Rectal smooth muscle tissue (tissue), 1 donor: ENCODE measurements at regions not wholly inside any gene's neighbourhood (a gene's known extent, or its start where the extent isn't known, plus 50 kb on each side); places are given as distances from the start of the nearest gene placed in this dataset.

ENCODE experiments used
- H3K27ac ChIP-seq: one replicate; pipeline ENCODE4 v1.7.0; 2013; ENCODE audit warnings: low read depth, low read length, inconsistent platforms
- H3K27me3 ChIP-seq: one replicate; pipeline ENCODE4 v1.7.0; 2013; ENCODE audit warnings: low read length; ENCODE audit not compliant: control insufficient read depth, insufficient read depth
- H3K36me3 ChIP-seq: one replicate; pipeline ENCODE4 v1.7.0; 2013; ENCODE audit warnings: low read length; ENCODE audit not compliant: control insufficient read depth, insufficient read depth
- H3K4me1 ChIP-seq: one replicate; pipeline ENCODE4 v1.7.0; 2013; ENCODE audit warnings: low read length; ENCODE audit not compliant: control insufficient read depth, insufficient read depth
- H3K4me3 ChIP-seq: one replicate; pipeline ENCODE4 v1.7.0; 2013; ENCODE audit warnings: low read length
- H3K9ac ChIP-seq: one replicate; pipeline ENCODE4 v1.7.0; 2013; ENCODE audit warnings: low read length

DNA sequence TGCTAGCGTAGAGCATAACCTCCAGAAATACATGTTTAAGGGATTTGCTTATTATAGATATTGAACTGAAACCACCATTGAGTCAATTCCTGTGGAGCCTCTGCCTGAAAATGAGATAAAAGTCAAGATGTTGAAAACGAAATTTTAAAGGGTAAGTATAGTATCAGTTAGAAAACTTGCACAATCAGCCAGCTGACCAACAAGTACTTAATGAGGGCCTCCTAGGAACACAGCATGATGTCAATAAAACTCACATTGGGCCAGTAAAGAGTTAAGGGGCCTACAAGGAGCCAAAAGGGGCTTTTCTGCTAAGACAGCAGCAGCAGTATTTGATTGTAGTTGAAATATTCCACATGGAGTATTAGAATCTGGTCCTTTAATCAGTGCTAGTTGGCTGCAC lies 314.1 kb upstream of the PPARGC1A start:
- no peak overlapping the region for H3K27ac ChIP-seq
- no peaks in the 10 kb centered on the region for H3K4me1 ChIP-seq
- H3K4me3 ChIP-seq = no peak overlapping the region
- no peaks in the 10 kb centered on the region for H3K27me3 ChIP-seq
- H3K9ac ChIP-seq = no peak overlapping the region
- H3K36me3 ChIP-seq = no peaks in the 10 kb centered on the region

DNA sequence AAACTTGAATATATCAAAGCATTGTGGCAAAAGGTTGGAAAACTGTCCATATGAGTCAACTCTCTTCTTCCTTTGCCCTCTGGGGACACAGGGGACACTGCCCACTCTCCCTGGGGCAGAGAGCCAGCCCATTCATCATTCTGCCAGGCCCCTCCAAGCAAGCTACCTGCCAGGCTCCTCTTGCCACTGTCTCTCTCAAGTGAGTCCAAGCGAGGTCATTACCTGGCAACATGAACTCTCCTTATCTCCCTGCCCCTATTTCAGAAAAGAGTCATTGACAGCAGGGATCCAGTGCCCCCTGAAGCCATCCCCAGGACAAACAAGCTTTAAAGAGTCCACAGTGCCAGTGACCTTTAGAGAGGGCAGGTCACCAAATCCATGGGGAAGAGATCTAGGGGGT lies 312.7 kb upstream of the PPARGC1A start:
- H3K36me3 ChIP-seq = no peaks in the 10 kb centered on the region
- no peak overlapping the region for H3K9ac ChIP-seq
- no peak overlapping the region for H3K4me3 ChIP-seq
- H3K27me3 ChIP-seq = no peaks in the 10 kb centered on the region
- H3K27ac ChIP-seq = no peak overlapping the region
- H3K4me1 ChIP-seq = no peaks in the 10 kb centered on the region

DNA sequence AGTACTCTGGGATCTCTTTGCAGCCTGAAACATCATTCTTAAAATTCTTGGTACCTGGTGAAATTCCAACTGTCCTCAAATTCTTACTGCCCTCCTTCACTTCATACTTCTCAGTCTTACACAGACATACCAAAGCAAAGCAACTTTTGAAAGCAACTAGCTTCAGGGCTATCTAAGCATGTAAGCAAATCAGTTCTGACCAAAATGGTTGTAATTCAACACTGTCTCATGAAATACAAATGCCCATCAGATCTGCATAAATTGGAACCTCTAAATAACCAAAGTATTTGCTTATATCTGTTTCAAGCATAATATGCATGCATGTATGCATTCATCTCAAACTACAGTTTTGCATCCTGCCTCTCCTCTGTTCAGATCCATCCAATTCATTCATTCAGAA lies 308.1 kb upstream of the PPARGC1A start:
- no peak overlapping the region for H3K4me3 ChIP-seq
- H3K27ac ChIP-seq = no peak overlapping the region
- H3K4me1 ChIP-seq = no peaks in the 10 kb centered on the region
- no peaks in the 10 kb centered on the region for H3K36me3 ChIP-seq
- H3K9ac ChIP-seq = no peak overlapping the region
- no peaks in the 10 kb centered on the region for H3K27me3 ChIP-seq

DNA sequence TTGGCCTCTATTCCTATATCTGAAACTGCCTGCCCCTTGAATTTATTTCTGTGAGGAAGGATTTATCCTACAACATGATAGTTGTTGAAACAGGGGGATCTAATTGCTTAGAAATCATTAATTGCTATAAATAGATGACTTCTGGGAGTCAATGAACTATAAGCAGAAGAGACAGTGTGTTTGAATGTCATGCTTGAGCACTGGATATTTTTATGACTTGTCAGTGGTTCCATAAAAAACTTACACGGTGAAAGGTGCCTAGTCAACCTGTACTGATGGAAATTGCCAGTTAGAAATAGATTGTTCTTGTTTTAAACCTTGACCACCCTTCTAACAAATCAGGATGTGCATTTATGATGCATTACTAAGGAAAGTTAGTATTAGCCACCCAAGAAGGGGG lies 306.9 kb upstream of the PPARGC1A start:
- Histone ChIP-seq H3K4me1 (no peaks in the 10 kb centered on the region), H3K9ac (no peak overlapping the region), H3K27me3 (no peaks in the 10 kb centered on the region), H3K4me3 (no peak overlapping the region), H3K27ac (no peak overlapping the region), H3K36me3 (no peaks in the 10 kb centered on the region)

DNA sequence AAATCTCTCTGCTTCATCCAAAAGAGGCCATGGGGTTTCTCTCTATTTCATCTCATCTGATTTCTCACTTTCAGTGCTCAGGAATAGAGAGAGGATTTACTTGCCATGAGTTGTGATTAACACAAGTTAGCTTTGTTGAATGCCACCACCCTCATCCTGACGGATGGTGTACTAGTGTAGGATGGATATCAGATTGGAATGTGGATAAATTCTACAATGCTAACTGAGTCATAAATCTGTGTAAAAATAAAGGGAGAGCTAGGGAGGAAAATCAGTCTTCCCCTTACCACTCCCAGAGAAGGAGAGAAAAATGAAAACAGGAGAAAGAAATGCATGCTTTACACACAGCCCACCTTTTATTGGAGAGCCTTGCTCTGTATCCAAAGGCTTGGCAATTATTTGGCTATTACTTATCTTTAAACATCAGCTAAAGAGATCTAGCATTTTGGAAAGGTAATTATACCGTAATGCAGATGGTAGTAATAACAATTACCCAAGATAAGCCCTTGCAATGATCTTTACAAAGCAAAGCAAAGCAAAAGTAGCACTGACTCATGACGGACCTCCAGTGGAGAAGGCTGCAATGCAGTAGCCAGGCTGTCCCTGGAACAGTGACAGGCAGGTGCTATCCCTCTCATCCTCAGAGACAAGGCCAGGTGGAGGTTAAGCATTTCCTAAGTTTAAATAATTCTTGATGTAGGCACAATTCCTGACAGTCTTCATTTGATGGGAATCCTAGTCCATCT lies 306.3 kb upstream of the PPARGC1A start:
- H3K4me3 ChIP-seq = no peak overlapping the region
- no peak overlapping the region for H3K27ac ChIP-seq
- no peaks in the 10 kb centered on the region for H3K36me3 ChIP-seq
- no peaks in the 10 kb centered on the region for H3K27me3 ChIP-seq
- H3K9ac ChIP-seq = no peak overlapping the region
- H3K4me1 ChIP-seq = no peaks in the 10 kb centered on the region

DNA sequence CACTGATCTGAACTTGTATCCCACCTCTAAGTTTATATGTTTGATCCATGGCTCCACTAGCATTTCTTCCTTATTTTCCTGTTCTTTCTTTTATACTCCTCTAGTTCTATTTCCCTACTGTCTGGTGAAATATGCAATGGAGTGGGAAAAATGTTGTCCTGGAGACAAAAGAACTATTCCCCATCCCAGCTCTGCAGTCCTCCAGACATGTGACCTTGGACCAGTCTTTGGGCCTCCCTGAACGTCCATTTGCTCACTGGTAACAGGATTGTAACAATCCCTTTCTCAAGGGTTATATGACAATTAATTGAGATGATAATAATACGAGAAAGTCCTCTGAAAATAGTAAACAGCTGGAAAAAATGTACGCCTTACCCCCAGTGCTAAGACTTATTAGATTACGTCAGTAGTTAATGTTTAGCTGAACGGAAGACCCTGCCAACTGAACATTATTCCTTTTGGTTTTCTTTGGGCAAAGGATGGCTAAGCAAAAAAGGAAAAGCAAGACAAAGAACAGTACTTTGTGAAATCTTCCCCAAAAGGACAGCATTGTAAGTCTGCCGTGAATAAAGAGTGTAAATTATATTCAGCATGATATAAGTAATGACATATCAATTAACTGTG lies 302.3 kb upstream of the PPARGC1A start:
- Histone ChIP-seq H3K27me3 (no peaks in the 10 kb centered on the region), H3K9ac (no peak overlapping the region), H3K4me1 (no peaks in the 10 kb centered on the region), H3K27ac (no peak overlapping the region), H3K36me3 (no peaks in the 10 kb centered on the region), H3K4me3 (no peak overlapping the region)

DNA sequence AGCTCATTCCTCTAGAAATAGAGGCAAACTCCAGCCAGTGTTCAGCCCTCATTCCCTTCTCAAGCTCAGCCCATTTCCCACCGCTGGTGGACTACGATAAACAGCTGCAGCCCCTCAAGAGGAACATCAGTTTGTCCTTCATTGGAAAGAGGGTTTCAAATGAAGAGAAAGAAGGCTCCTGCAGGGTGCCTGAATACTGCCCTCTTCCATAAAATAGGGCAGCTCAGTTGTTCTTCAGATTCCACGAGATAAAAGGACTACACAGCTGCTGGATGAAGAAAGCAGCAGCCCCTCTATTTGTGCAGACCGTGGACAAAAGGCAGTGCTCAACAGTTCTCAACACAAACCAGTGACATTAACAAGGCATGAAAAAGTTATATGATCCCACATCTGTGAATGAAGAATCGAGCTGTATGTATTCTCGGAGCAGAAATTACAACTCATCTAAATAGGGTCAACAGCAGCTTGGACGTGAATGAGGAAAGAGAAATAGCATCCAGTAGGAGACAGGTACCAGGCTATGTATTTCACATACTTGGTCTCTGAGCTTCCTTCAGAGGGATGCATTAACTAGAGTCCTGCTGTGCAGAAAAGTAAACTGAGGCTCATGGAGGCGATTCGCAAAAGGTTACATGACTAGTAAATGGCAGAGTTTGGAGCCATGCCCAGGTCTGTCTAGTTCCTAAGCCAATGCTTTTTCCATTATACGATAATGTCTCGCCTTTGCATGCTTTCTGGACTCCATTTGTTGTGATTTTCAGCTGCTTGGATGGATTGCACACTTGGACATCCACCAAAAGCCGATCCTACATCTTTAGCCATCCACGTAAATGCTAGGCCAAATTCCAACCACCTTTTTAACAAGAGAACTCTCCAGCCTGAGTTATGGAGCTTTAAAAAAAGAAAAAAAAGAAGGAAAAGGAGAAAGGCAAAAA lies 301.2 kb upstream of the PPARGC1A start:
- H3K27me3 ChIP-seq = no peaks in the 10 kb centered on the region
- H3K9ac ChIP-seq = no peak overlapping the region
- H3K4me3 ChIP-seq = no peak overlapping the region
- H3K4me1 ChIP-seq = no peaks in the 10 kb centered on the region
- no peak overlapping the region for H3K27ac ChIP-seq
- H3K36me3 ChIP-seq = no peaks in the 10 kb centered on the region

DNA sequence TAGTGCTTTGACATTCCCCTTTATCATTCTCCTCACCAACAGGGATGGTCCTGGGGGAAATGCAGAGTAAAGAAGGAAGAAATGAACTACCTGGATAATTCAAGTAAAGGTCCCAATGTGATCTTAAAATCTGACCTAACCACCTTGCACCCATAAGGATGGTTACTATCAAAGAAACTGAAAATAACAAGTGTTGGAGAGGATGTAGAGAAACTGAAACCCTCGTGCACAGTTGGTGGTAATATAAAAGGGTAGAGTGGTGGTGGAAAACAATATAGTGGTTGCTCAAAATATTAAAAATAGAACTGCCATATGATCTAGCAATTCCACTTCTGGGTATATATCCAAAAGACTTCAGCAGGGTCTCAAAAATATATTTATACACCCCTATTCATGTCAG lies 298.6 kb upstream of the PPARGC1A start:
- Histone ChIP-seq H3K36me3 (no peaks in the 10 kb centered on the region), H3K27me3 (no peaks in the 10 kb centered on the region), H3K9ac (no peak overlapping the region), H3K4me1 (no peaks in the 10 kb centered on the region), H3K4me3 (no peak overlapping the region), H3K27ac (no peak overlapping the region)

DNA sequence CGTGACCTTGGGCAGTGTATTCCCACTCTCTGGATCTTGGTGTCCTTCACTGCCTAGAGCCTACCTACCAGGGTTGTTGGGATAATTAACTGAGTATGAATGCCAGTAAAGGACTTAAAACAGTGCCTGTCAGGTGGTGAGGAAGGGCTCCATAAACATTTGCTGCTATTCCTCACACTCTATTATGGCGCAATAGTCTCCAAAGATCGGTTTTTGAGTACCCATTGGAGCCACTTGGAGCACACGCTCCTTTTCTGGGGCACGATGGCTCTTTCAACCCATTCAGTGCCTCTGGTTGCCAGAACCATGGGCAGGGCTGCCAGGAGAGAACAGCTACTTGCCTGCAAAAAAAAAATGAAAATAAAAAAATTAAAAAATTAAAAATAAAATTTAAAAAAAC lies 296.6 kb upstream of the PPARGC1A start:
- Histone ChIP-seq H3K4me1 (no peaks in the 10 kb centered on the region), H3K9ac (no peak overlapping the region), H3K36me3 (no peaks in the 10 kb centered on the region), H3K27ac (no peak overlapping the region), H3K27me3 (no peaks in the 10 kb centered on the region), H3K4me3 (no peak overlapping the region)

DNA sequence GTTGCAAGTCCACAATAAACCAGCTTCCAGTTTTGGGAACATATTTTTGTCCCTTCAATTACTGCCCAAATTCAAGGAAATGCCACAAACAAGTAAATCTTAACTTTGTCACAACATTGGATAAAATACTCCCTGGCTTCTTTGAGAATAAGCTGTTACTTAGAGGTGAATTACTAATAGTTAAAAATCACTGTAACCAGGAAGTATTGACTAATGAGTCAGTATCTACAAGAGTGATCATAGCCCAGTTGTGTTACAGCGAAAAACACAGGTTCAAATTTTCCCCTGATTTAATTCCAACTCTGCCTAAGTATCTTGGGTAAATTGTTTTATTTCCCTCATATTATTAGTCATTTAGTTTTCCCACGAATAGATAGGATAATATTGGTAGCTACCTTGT lies 291.2 kb upstream of the PPARGC1A start:
- no peak overlapping the region for H3K4me3 ChIP-seq
- H3K4me1 ChIP-seq = no peaks in the 10 kb centered on the region
- H3K27ac ChIP-seq = no peak overlapping the region
- H3K9ac ChIP-seq = no peak overlapping the region
- H3K36me3 ChIP-seq = no peaks in the 10 kb centered on the region
- no peaks in the 10 kb centered on the region for H3K27me3 ChIP-seq

DNA sequence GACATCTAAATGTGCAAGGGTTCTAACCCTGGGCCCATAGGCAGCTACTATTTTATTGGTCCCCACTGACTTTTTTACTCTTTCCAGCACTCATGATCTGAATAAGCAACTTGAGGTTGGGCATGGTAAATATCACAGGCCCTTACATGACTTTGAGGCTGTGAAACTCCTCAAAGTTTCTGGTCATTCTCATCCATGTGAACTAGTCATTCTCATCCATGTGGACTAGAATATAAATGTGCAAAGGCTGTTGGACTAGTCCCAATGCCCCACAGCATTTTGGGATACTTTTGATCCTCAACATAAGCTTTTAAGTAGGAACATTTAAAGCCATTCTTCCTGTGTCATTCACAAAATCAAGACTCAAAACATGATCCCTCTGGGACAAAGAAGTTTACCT lies 290.7 kb upstream of the PPARGC1A start:
- Histone ChIP-seq H3K4me3 (no peak overlapping the region), H3K9ac (no peak overlapping the region), H3K4me1 (no peaks in the 10 kb centered on the region), H3K27me3 (no peaks in the 10 kb centered on the region), H3K27ac (no peak overlapping the region), H3K36me3 (no peaks in the 10 kb centered on the region)

DNA sequence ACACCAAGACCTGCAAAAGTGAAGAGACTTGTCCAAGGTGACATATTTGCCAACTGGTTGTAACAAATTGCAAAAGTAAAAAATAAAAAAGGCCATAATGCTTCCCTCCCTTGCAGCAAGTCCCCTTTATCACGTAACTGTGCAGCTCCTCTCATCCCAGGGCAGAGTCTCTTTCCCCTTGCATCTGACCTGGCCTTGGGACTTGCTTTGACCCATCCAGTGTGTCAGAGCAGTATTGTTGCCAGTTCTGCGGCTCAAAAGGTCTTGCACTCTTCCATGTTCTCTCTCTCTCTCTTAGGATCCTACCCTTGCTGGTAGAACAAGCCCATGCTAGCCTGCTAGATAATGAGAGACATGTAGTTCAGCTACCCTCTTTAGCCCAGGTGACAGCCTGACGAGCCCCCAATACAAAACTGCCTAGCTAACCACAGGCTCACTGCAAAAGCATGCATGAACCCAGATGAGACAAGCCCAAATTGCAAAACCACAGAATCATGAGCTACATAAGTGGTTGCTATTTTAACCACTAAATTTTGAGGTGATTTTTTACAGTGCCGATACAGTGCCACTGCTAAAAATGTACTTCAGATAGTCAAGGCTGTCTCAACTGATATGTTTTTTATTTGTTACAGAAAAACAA lies 289.5 kb upstream of the PPARGC1A start:
- H3K9ac ChIP-seq = no peak overlapping the region
- no peak overlapping the region for H3K27ac ChIP-seq
- no peaks in the 10 kb centered on the region for H3K4me1 ChIP-seq
- no peaks in the 10 kb centered on the region for H3K36me3 ChIP-seq
- H3K27me3 ChIP-seq = no peaks in the 10 kb centered on the region
- H3K4me3 ChIP-seq = no peak overlapping the region
